ENCODE measurements at regions not wholly inside any gene's neighbourhood (a gene's known extent, or its start where the extent isn't known, plus 50 kb on each side); places are given as distances from the start of the nearest gene placed in this dataset.

- Histone ChIP-seq H3K27me3 (ENCODE audit: low read depth, low read length) (peaks cover 27% of the 10 kb centered on the region), H3K79me2 (ENCODE audit: low read length) (no peaks in the 10 kb centered on the region), H4K20me1 (ENCODE audit: insufficient read depth, low read length) (no peaks in the 10 kb centered on the region), H3K4me2 (ENCODE audit: low read length) (no peak overlapping the region), H3K9ac (ENCODE audit: low read length) (no peak overlapping the region), H3K4me1 (ENCODE audit: low read length) (peaks cover 20% of the 10 kb centered on the region), H3K27ac (ENCODE audit: low read length) (no peak overlapping the region), H2AFZ (ENCODE audit: low read depth, low read length) (no peak overlapping the region), H3K4me3 (ENCODE audit: low read length) (no peak overlapping the region), H3K9me3 (ENCODE audit: insufficient read depth, low read length) (no peaks in the 10 kb centered on the region), H3K36me3 (replicated peaks; ENCODE audit: low read depth, low read length) (no peaks in the 10 kb centered on the region)
- TF ChIP-seq CTCF (IDR thresholded peaks at IDR 0.05; ENCODE audit: low read depth, low read length) (no peak), EZH2phosphoT487 (IDR thresholded peaks at IDR 0.05; ENCODE audit: low read depth) (no peak)
Measured at GRCh38 chr1:241411056-241411775, 54.2 kb upstream of the RGS7 start.

GRCh38 chr1:241408170-241408569, 51.2 kb upstream of the RGS7 start:
- Histone ChIP-seq H3K9ac (ENCODE audit: low read length) (no peak overlapping the region), H3K4me1 (ENCODE audit: low read length) (peaks cover 9% of the 10 kb centered on the region), H3K27ac (ENCODE audit: low read length) (no peak overlapping the region), H3K36me3 (replicated peaks; ENCODE audit: low read depth, low read length) (no peaks in the 10 kb centered on the region), H3K4me3 (ENCODE audit: low read length) (no peak overlapping the region), H3K27me3 (ENCODE audit: low read depth, low read length) (peaks cover 37% of the 10 kb centered on the region), H3K79me2 (ENCODE audit: low read length) (no peaks in the 10 kb centered on the region), H2AFZ (ENCODE audit: low read depth, low read length) (no peak overlapping the region), H3K9me3 (ENCODE audit: insufficient read depth, low read length) (no peaks in the 10 kb centered on the region), H3K4me2 (ENCODE audit: low read length) (no peak overlapping the region), H4K20me1 (ENCODE audit: insufficient read depth, low read length) (no peaks in the 10 kb centered on the region)
- TF ChIP-seq CTCF (IDR thresholded peaks at IDR 0.05; ENCODE audit: low read depth, low read length) (peak; percentile 33), EZH2phosphoT487 (IDR thresholded peaks at IDR 0.05; ENCODE audit: low read depth) (no peak)

All from OCI-LY3 (cell line).